Psoas muscle (tissue), 7 donors: ENCODE measurements at regions not wholly inside any gene's neighbourhood (a gene's known extent, or its start where the extent isn't known, plus 50 kb on each side); places are given as distances from the start of the nearest gene placed in this dataset.

Source experiments
- ATAC-seq, 4 donors: fragments of 200-7000 bp; cut with Tn5 transposase; one replicate each; pipeline ENCODE4 v1.9.1; 2020; ENCODE audit warnings: moderate library complexity in 3 of 4, mild to moderate bottlenecking in 2 of 4
- DNase-seq, 2 donors: peaks; one replicate each; pipeline ENCODE4 v3.0.0-alpha.2; 2020
- H3K27ac ChIP-seq: fragments of 200-600 bp; one replicate; pipeline ENCODE4 v1.8.0; 2022
- H3K27me3 ChIP-seq, 3 donors: fragments of 200-600 bp in 1 of 3; one replicate each; pipeline versions ENCODE4 v1.6.1 to v1.8.0; 2013 to 2022; ENCODE audit warnings: low read length in 2 of 3, mild to moderate bottlenecking in 2 of 3, moderate library complexity in 1 of 3; ENCODE audit not compliant: insufficient read depth in 3 of 3
- H3K36me3 ChIP-seq, 2 donors: fragments of 200-600 bp in 1 of 2; one replicate each; pipeline versions ENCODE4 v1.6.1 to v1.8.0; 2013 to 2022; ENCODE audit warnings: low read depth in 1 of 2, mild to moderate bottlenecking in 1 of 2, moderate library complexity in 1 of 2; ENCODE audit not compliant: insufficient read depth in 1 of 2
- H3K4me1 ChIP-seq: fragments of 200-600 bp; one replicate; pipeline ENCODE4 v1.8.0; 2022
- H3K4me3 ChIP-seq: fragments of 200-600 bp; one replicate; pipeline ENCODE4 v1.8.0; 2022; ENCODE audit warnings: mild to moderate bottlenecking
- H3K9me3 ChIP-seq: fragments of 200-600 bp; one replicate; pipeline ENCODE4 v1.8.0; 2022
- WGBS, 3 donors: extraction: QIAGEN DNeasy Blood & Tissue Kit; methylation state at CpG; one replicate each; pipeline versions ENCODE4 v1.1.6 to v1.1.7; 2013; 5-methylcytosine and 5-hydroxymethylcytosine counted together
- intact Hi-C, 2 donors: fragments of 100-400 bp; cut with DNase I; formaldehyde crosslinking; loops; one replicate each; pipeline versions ENCODE4 v1.11.0 to v1.14.2; 2022
- TF ChIP-seq, protein P1 (sequence below): fragments of 200-600 bp; IDR thresholded peaks from one replicate; pipeline ENCODE4 v1.8.0; 2022; ENCODE audit warnings: antibody characterized with exemption
- donor health status: healthy with polysubstance abuse.
- donor health status: DM: no; HTN: no; CAD: no; lungs with moderate emphysema.
- donor health status: Bipolar disorder and iron deficiency.
- donor health status: healthy.
- donor health status: DM: yes; HTN: yes; CAD: no.
- donor health status: DM: no; HTN: no; CAD: no.
- donor health status: DM: yes; HTN: yes; CAD: no.

GRCh38 chr6:140345935-140346334 lies 971.5 kb upstream of the CITED2 start:
- H3K4me3 ChIP-seq: no peak overlapping the region
- TF ChIP-seq, protein P1, sequence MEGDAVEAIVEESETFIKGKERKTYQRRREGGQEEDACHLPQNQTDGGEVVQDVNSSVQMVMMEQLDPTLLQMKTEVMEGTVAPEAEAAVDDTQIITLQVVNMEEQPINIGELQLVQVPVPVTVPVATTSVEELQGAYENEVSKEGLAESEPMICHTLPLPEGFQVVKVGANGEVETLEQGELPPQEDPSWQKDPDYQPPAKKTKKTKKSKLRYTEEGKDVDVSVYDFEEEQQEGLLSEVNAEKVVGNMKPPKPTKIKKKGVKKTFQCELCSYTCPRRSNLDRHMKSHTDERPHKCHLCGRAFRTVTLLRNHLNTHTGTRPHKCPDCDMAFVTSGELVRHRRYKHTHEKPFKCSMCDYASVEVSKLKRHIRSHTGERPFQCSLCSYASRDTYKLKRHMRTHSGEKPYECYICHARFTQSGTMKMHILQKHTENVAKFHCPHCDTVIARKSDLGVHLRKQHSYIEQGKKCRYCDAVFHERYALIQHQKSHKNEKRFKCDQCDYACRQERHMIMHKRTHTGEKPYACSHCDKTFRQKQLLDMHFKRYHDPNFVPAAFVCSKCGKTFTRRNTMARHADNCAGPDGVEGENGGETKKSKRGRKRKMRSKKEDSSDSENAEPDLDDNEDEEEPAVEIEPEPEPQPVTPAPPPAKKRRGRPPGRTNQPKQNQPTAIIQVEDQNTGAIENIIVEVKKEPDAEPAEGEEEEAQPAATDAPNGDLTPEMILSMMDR: no peak
- no peaks in the 10 kb centered on the region for H3K27me3 ChIP-seq
- H3K4me1 ChIP-seq: peaks cover 11% of the 10 kb centered on the region
- ATAC-seq: no peak
- no peak for DNase-seq
- H3K27ac ChIP-seq: no peak overlapping the region
- WGBS, 3 donors: 42 to 63% (median 42%) methylated on average over 3 of the region's 3 CpGs
- H3K36me3 ChIP-seq: no peaks in the 10 kb centered on the region
- intact Hi-C loops: no loop called here
- H3K9me3 ChIP-seq: no peaks in the 10 kb centered on the region

DNA sequence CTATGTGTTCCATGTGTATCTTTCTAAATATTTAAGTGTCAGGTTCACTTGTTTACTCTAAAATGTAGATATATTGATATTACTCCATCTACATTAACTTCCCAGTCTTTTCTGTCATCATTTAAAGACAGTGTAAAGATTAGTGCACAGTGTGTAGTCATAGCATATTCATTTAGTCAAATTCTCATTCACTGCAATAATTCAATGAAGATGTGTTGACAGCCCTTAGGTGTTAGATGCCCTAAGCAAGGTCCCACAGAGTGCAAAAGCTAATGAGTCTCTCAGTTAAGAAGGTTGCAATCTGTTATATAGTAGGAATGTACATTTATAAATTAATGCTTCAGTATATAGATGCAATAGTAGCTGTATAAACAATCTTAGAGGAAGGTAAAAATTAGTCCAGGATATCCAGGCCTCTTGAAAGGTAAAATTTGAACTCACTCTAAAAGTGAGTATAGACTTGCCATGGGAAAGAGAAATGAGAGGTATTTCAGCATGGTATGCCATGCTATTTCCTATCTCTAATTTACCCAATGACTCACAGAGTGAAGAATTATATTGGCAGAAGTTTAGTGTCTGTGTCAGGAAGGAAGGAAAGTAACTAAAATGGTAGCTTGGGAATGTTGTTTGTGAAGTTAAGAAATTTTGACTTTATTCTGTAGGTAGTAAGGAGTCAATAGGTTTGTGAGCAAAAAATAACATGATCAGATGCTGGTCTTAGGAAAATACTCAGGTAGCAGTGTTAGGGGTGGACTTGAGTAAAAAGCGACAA lies 969.9 kb upstream of the CITED2 start:
- no peak overlapping the region for H3K27ac ChIP-seq
- WGBS, 3 donors: 99 to 100% (median 100%) methylated on average over 1 of the region's 1 CpG

DNA sequence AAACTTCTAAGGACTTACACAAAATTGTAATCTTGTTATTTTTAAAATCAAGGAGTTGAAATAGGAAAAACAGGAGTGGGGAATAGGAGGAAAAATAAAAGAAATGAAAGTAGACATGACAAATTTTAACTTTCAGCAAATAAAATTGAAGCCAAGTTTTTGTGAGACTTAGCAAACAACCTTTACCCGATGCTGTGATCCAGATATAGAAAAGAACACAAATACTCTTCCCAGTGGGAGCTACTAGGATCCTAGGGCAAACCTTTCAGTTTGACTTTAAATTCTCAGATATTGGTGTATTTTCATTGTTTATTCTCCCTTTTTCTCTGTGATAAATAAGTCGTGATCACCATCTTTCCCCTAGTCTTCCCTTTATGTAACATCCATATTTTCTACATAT lies 968.7 kb upstream of the CITED2 start:
- no peak overlapping the region for H3K27ac ChIP-seq
- 71 to 87% (median 81%) methylated on average over 2 of the region's 2 CpGs for WGBS, 3 donors
- TF ChIP-seq, protein P1: no peak
- ATAC-seq (no peak), DNase-seq (no peak)
- no peaks in the 10 kb centered on the region for H3K27me3 ChIP-seq
- H3K4me3 ChIP-seq: no peak overlapping the region
- intact Hi-C loops: no loop called here
- H3K9me3 ChIP-seq: no peaks in the 10 kb centered on the region
- no peaks in the 10 kb centered on the region for H3K36me3 ChIP-seq
- H3K4me1 ChIP-seq: peaks cover 11% of the 10 kb centered on the region

More for the DNA sequence above, 969.9 kb upstream of the CITED2 start:
- Histone ChIP-seq H3K4me1 (peaks cover 11% of the 10 kb centered on the region), H3K4me3 (no peak overlapping the region), H3K9me3 (no peaks in the 10 kb centered on the region), H3K27me3 (no peaks in the 10 kb centered on the region), H3K36me3 (no peaks in the 10 kb centered on the region)
- ATAC-seq (no peak), DNase-seq (no peak)
- TF ChIP-seq, protein P1: no peak
- intact Hi-C loops: no loop called here

DNA sequence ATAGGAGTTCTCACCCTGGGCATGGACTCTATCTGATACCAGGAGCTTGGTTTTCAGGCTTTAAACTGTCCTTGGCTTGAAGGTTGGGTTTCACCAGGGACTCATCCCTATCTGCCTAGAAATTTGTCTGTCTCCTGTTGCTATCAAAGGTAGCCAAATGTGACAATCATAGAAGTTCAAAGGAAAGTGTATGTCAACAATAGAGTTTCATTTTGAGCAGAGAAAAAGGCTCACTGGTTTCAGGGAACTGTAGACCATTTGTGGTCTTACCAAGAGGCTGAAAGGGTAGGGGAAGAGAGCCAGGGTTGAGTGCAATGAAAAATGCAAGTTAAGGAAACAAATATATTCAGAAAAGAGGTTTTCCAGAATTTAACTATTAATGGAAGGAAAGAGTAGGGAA lies 966.8 kb upstream of the CITED2 start:
- no peak for ATAC-seq

More for the DNA sequence above, 966.8 kb upstream of the CITED2 start:
- Histone ChIP-seq H3K36me3 (no peaks in the 10 kb centered on the region), H3K4me3 (no peak overlapping the region), H3K27ac (no peak overlapping the region), H3K9me3 (no peaks in the 10 kb centered on the region), H3K27me3 (no peaks in the 10 kb centered on the region), H3K4me1 (no peaks in the 10 kb centered on the region)
- intact Hi-C loops: no loop called here
- TF ChIP-seq, protein P1: no peak
- no peak for DNase-seq
